Neural progenitor cell (in vitro differentiated cells): ENCODE measurements at regions not wholly inside any gene's neighbourhood (a gene's known extent, or its start where the extent isn't known, plus 50 kb on each side); places are given as distances from the start of the nearest gene placed in this dataset.

Experiments
- EZH2 ChIP-seq: fragments of 200-600 bp; sonication (generic); IDR thresholded peaks from 2 replicates; pipeline ENCODE4 v1.6.1; 2017; ENCODE audit warnings: antibody characterized with exemption, mild to moderate bottlenecking, moderate library complexity
- TF ChIP-seq, protein P1 (sequence below): fragments of 200-600 bp; sonication (generic); IDR thresholded peaks from 2 replicates; pipeline ENCODE4 v1.5.1; 2017; ENCODE audit warnings: antibody characterized with exemption, mild to moderate bottlenecking

DNA sequence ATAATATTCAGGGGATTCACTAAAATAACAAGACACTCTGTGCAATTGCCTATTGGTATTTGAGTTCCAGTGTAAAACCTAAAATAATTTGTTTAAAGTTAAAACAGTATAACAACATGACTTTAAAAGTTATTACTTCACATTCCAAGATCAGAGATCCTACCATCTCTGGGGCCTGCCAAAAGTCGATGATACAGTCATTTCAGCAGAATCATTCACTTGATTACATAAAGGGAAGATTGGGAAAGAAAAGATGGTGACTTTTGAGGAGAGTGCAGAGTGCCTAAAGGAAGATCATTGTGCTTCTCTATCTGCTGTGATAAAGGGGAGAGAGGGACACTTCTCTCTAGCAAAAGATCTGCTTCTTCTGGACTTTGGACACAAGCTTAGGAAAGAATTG is 784.4 kb upstream of the ADGRL4 start:
- TF ChIP-seq, protein P1, sequence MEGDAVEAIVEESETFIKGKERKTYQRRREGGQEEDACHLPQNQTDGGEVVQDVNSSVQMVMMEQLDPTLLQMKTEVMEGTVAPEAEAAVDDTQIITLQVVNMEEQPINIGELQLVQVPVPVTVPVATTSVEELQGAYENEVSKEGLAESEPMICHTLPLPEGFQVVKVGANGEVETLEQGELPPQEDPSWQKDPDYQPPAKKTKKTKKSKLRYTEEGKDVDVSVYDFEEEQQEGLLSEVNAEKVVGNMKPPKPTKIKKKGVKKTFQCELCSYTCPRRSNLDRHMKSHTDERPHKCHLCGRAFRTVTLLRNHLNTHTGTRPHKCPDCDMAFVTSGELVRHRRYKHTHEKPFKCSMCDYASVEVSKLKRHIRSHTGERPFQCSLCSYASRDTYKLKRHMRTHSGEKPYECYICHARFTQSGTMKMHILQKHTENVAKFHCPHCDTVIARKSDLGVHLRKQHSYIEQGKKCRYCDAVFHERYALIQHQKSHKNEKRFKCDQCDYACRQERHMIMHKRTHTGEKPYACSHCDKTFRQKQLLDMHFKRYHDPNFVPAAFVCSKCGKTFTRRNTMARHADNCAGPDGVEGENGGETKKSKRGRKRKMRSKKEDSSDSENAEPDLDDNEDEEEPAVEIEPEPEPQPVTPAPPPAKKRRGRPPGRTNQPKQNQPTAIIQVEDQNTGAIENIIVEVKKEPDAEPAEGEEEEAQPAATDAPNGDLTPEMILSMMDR: no peak
- TF ChIP-seq EZH2: no peak
